Left hindlimb (tissue), 1 donor: ENCODE measurements at regions not wholly inside any gene's neighbourhood (a gene's known extent, or its start where the extent isn't known, plus 50 kb on each side); places are given as distances from the start of the nearest gene placed in this dataset.

ENCODE experiments used
- DNase-seq: peaks from one replicate; pipeline ENCODE4 v3.0.0-alpha.2; 2018

DNA sequence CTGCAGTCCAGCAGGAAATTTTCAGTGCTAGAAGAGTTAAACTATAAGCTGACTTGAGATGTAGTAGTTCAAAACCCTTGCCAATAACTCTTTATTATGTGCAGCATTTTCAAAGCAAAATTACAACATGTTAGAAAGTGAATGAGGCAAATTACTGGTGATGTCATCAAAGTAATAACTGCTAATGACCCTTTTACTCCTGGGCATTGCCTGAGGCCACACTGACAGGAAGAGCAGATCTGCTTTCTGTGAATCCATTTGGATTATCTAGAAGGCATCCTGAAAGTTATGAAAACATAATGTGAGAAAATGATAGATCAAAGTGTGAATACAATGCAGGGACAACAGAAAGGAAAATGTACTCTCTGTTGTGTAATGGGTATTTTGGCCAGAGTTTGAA is 139.6 kb upstream of the TRIB2 start:
- no peak for DNase-seq

DNA sequence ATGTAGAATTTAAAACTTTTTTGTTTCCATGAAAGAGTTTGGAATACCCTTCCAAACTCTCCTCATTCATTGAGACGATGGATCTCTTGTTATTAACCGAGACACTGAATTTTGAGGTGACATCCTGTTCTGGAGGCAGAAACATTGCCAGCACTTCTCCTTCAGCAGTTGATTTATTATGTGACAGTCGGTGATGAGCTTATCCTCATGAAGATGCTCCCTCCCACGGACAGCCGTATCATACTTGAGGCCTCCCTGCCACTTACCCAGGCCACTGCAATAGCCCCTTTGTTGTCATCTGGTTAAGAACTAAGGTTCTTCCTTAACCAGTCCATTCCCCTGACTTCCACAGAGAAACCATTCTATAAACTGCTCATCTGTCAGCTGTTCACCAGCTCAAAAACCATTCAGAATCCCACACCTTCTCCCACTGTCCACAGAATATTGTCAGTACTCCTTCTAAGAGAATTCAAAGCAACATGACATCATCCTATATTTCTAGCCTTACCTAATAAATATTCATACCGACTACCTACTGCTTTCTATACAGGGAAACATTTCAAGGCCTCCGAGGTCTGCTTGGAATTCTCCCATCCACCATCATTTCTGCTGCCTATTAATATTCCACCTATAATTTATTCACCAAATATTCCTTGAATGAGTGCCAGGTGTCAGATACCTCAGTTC is 139.0 kb upstream of the TRIB2 start:
- DNase-seq = no peak

DNA sequence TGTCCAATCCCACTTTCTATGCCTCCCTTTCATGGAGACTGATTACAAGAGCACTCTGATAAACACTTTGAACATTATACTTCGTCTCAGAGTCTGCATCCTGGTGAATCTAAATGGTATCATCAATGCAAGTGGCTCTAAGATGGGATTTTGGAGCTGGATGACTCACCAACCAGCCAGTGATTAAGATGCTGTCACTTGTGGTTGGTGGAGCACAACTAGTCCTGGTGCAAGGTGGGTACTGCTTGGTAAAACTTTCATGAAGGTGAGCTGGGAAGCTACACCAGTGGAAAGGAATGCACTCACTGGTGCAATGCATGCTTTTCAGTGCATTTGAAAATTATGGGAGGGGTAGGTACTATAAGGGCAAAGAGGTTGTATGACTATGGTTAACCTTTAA is 137.7 kb upstream of the TRIB2 start:
- DNase-seq = no peak

DNA sequence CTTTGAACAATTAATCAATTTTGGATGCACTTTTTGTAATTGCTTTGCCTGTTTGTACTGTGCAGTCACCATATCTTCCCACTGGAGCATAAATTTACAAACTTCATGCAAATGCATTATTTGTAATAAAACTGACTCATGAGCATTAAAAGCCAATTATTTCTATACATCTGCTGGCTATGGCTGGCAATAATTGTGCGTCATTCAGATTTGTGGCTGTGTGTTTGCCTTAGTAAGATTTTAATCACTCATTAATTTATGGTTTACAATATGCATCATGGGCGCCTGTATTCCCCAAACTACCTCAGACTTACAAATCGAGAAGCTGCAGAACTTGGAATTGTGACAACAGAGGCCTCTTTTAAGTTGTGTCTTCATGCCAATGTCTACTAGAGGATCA is 132.4 kb upstream of the TRIB2 start:
- no peak for DNase-seq

DNA sequence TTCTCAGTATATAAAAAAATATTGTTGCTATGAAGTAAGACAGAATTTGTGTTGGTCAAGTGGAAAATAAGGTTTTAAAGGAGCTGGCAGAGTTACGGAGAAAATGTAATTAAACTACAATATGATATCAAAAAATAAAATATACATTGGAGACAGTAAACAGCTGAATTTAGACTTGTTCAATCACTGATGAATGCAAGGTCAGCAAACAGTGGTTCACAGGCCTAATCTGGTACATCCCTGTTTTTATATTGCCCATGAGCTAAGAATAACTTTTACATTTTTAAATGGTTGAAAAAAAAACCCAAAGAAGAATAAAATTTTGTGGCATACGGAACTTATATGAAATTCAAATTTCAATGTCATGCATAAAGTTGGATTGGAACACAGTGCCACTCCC is 131.0 kb upstream of the TRIB2 start:
- DNase-seq = no peak

DNA sequence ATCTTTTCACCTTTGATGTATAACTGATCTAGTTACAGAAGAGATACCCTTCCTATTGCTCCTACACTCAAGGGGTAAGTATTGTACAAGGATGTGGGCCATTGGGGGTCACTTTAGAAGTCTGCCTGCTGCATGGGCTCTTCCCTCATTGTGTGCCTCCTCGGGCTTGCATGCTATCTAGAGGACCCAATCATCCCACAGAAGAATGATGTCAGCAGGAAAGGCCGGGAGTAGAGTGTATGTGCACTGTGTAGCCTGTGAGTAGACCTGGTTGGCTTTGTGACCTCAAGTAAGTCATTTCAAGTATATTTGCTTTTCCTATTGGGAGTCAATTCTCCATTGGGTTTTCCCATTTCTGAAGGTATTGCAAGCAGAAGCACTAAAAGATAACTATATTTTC is 129.5 kb upstream of the TRIB2 start:
- DNase-seq = no peak

DNA sequence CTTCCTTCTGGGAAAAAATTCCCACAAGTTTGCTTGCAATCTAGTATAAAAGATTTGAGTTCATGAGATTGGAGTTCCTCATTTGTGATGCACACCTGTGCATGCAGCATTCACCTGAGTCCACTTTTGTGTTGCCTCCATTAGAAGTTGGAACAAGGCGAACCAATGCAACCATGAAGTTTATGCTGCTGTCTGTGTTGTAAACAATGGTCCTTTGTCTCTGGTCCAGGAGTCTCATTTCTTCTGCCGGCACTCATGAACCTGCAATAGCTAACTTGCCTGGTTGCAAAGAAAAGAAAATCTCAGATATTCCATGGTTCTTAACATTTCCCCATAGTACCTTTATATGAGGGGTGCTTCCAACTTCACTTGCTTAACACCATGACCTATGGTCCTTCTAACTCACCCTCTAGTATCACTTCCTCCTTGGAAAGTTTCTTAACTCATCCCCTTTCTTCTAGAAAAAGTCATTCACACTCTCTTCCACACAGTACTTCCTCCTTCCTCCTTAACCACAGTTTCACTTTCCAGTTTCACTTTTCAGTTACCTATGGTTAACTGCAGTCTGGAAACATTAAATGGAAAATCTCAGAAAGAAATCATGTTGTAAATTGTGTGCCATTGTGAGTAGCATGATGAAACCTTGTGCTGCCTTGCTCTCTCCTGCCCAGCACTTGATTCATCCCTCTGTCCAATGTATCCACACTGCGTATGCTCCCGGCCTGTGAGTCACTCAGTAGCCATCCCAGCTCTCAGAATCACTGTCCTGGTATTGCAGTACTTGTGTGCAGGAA is 128.8 kb upstream of the TRIB2 start:
- DNase-seq = no peak

DNA sequence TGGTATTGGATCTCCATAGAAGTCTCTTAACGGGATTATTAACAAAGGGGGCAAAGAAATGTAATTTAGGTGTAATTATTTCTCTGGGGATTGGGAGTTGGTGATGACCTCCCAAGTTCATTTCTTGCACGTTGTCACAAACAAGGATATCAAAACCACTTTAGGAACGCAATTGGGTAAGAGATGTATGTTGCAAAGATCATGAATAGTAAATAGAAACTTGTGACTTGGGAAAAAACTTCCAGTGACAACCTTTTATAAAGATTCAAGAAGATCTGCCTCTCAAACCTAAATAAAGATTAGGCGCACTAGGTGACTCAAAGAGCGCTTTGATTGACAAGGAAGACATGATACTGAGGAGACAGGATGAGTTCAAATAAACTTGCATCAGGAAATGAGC is 127.8 kb upstream of the TRIB2 start:
- DNase-seq = no peak

DNA sequence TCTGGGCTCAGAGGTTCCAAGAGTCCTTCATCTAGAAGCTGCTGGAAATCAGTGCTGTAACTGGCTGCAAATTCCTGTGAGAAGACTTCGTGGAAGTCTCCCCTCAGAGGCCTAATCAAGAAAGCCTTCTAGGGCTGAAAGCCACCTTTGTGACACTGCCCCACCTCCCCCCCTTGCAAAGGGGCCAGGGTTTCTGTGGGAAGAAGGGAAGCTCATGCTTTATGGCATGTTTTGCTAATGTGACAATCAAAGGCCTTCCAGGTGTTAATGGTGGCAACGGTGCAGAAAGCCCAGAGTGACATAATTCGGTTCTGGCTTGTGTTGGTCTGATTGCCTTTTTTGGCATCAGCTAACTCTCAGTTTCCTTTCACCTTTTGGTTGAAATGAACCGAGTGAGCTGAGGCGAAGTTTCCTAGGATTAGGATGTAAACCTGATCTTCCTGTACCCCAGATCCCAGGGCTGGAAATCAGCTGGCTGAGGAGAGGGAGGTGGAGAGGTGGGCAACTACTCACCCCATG is 126.9 kb upstream of the TRIB2 start:
- DNase-seq = no peak

DNA sequence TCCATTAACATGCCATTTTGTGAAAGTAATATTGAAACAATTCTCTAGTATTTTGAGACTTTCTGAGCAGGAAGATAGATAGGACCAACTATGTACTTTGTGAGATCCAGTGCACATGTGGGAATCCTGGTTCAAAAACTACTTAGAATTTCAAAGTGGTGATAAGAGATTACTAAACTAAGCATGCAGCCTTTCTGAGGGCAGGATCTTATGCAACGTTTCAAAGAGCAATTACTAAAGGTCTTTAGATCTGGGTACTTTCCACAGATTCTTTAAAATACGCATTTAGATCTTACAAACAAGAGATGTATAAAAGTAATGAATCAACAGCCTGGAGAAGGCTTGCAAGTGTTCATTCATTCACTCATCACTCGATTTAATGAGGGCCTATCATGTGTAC is 124.4 kb upstream of the TRIB2 start:
- DNase-seq = no peak

DNA sequence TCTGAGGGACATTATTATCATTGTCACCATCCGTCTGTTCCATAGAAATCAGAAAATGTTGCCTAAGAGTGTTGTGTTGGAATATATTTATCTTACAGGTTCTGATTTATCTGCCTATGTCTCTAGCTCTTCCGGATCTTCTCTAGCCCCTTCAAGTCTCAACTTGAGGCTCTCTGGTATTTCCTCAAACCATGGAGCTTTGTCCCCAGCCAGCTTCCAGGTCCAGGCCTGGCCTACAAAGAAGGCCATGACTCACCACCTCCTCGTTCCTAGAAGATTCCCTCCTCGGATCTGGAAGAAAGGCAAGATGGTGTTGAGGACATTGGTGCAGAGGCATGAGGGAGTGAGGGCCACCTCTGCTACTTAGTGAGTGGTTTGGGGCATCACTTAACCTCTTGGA is 122.1 kb upstream of the TRIB2 start:
- no peak for DNase-seq

DNA sequence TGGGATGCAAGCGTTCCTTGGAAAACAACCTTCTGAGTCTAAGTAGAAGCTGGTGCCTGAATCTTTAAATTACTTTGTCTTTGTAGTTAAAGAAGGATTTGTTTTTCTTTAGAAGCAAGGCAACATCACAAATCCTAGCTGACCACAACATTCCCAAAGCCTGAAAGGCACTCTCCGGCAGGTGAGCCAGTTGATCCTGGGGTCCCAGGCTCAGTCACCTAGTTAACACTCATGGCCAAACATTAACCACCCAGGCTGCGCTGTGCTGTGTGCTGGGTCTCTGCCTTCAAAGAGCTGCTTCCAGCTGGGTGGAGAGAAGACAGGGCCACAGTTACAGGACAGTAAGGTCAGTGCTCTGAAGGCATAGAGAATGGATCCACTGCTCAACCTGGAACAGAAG is 120.0 kb upstream of the TRIB2 start:
- no peak for DNase-seq

DNA sequence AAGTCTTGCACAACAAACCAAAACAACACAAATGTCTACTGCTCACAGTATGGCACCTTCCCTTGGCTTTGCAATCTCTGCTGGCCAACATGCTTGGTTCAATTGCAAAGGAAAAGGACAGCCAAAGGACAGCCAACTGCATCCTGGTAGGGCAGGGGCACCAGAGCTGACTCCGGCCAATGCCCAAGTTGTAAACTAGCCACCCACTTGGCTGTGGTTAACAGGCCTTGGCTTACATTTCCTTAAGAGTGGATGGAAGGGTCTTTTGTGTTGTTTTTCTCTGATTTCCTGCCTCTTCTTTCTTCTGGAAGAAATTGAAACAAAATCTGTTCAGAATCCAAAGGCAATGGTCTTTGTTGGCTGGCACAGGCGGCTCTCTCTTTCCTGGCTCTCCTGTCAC is 119.1 kb upstream of the TRIB2 start:
- no peak for DNase-seq

DNA sequence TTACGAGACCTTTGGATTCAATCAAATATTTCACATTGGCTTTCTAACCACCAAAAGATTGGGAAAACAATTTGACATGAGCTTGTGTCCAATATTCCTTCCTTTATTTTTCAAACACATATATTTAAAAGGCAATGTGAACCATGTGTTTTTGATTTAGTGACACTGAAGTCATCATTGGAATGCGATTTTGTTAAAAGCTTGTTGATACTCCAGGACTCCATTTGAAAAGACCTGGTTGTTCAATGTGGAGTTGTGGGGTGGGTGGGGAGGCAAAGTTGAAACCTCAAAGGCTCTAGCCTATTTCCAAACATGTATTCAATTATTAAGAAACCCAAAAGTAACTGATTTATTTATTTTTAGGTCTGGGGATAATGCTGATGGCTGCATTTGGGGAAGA is 114.1 kb upstream of the TRIB2 start:
- no peak for DNase-seq

DNA sequence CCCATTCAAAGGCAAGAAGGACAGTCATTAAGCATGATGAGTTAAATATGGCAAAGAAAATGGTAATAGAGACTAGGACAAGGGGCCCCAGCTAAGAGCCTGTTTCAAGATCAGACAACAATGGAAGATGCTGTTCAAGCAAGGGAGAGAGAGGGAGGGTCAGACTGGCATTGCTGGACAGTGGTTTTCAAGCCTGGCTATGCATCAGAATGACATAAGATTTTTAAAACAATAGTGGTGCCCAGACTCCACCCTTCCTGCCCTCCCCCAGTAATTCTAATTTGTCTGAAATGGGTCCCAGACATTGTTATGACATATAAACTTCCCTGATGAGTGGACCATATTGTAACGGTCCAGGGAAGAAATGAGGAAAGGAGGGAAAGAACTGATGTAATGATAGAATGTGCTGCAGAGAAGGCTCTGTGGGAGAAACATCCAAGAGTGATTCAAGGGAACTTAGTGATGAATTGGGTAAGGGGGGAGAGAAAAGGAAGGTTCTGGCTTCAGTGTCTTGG is 112.9 kb upstream of the TRIB2 start:
- no peak for DNase-seq

DNA sequence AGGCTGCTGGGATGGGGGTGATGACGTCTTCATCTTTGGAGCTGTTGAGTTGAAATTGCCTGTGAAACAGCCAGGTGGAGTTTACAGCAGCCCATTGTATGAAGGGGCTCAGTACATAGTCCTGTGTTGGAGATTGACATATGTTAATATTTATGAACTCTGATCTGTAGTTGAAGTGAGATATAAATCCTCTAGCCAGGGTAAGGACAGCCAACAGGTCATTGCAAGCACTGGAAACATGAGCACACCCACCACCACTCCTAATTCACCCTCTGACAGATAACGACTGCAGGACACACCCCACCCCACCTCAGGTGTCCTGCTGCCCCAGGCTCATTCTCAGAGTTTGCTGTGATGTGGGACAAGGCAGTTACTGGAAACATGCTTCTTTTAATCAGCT is 112.4 kb upstream of the TRIB2 start:
- DNase-seq = no peak

DNA sequence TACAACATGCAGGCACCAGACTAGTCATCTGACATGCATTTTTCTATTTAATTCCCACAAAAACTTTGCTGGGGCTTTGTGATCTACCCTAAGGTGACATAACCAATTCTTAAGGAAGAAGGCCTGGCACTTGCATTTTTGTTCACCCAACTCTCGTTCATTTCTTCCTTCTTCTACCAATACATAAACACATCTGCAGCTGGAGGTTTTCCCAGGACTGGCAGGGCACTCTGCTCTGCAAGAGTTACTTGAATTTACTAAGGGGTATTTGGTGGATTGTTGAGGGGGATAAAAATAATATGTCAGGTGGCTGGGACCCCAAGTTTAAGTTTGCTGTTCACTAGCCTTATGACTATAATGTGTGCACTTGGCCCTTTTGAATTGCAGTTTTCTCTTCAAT is 111.4 kb upstream of the TRIB2 start:
- DNase-seq = no peak

DNA sequence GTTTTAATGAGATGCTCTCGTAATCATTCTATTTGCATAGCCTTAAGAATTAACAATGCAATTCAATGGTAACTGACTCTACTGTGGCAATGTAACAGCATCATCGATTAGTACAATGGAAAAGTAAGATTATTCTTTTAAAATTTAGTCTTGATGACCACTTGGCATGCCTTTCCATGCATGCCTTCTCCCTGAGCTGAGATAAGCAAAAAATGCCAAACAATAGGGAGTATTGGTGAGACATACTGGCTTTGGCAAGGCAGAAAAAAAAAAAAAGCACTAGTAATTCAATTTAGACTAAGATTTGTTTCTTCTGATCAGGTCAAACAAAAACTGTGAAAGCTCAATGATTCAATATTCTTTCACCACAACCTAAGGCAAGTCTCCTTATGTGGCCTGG is 110.8 kb upstream of the TRIB2 start:
- DNase-seq = no peak

DNA sequence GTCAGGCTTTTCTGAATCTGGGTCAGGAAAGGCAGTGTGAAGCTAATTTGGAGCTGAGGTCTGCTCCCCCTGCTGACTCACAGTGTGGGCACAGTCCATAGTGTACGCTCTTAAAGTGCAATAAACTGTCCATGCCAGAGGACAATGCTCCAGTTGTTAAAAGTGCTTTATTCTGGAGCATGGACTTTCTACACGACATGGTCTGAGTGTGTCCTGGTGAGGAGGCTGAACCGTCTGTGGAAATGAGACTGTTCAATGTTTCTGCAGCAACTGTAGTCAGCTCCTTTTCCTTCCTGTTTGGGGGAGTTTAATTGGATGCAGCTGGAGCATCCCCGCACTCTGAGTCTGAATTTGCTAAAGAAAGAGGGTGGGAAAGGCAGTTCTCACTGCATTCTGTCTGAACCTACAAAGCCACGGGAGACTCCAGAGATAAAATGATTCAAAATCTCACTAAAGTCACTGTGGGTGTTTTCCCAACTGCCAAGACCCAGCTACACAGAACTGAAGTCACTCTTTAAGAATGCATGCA is 110.2 kb upstream of the TRIB2 start:
- DNase-seq = peak; percentile 42

DNA sequence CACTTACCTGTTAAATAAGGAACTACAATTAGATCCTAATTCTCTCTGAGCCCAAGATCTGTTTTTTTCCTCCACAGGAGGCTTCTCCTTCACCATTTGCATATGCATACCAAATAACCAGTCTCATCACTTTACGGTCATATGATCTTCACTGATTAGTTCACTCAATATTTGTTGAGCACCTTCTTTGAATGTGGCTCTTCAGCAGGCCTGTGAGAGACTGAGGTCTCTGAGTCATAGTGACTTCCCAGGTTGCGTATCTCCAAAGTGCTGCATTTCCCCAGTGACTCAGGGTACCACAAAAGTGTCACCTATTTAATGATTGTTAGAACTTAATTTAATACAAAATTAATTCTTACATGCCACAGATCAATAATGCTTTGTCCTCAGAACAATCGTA is 108.8 kb upstream of the TRIB2 start:
- no peak for DNase-seq

DNA sequence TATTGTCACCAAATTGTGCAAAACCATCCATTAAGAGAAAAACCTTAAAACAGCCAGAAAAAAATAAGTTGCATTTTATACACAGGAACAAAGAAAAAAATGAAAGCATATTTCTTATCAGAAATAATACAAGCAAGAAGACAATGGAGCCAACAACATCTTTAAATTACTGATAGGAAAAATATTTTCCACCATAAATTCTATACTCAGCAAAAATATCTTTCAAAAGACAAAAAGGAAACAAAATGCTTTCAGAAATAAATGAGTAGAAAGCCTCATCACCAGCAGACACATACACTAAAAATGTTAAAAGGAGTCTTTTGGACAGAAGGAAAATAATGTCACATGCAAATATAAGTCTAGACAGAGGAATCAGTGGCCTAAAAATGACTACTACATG is 106.4 kb upstream of the TRIB2 start:
- no peak for DNase-seq

DNA sequence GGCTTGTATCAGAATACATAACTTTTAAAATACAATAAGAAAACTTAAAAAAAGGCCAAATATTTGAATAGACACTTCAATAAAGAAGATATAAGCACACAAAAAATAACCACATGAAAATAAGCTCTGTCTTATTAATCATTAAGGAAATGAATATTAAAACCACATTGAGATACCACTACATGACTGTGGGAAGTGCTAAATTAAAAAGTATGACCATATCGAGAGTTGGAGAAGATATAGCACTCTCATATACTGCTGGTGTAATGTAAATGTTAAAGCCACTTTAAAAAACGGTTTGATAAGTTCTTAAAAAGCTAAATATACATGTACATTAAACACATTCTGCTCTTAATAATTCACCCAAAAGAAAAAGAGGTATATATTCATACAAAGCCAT is 104.6 kb upstream of the TRIB2 start:
- DNase-seq = no peak

DNA sequence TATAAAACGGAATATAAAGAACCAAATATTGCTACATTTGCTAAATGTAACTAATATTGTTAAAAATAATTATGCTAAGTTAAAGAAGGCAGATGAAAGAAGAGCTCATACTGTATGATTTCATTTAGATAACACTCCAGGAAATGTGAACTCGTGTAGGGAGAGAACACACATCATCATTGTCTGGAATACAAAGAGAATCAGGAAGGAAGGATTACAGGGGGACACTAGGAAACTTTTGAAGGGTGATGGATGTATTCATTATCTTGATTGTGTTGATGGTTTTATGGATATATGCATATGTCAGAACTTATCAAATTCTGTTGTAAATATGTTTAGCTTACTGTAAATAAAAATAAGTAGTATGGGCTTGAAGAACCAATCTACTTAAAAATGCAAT is 104.1 kb upstream of the TRIB2 start:
- no peak for DNase-seq

DNA sequence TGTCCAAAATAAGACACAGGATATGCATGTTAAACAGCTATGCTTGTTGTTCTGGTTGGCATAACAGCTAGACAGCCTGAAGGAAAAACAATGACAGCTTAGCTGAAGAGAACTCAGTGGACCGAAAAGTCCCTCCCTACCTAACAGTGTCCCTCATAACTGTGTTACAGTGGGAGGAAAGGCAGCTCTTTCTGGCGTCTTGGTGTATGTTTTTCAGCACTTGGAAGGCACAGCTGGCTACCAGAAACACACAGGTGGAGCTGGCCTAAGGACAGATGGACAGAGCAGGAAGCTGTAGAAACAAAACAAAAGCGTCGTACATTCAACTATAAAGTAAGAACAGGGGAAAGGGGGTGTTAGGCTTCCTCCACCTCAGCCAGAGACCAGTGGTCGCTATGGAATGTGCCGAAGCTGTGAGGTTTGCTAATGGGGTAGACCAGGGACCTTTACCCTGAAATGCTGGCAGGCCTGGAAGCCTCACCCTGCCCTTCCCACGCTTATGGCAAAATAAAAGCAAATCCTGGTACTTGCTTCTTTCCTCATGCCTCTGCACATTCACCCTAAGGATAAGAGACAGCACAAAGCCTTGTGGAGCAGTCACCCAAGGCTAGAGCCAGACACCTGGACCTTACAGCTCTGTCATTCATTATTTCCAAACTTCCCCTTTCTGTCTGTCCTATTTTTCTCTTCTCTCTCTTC is 103.5 kb upstream of the TRIB2 start:
- no peak for DNase-seq
